Muscle of back (tissue), 3 donors: ENCODE measurements at regions not wholly inside any gene's neighbourhood (a gene's known extent, or its start where the extent isn't known, plus 50 kb on each side); places are given as distances from the start of the nearest gene placed in this dataset.
"Not testable (repeated sequence)": the region's sequence is repeated elsewhere in the genome, so short reads cannot be mapped to it uniquely, and the experiment has no call there.

ENCODE experiments used
- DNase-seq, 3 donors: peaks; one replicate each; pipeline versions ENCODE4 v3.0.0 to v3.0.0-alpha.2; 2013

GRCh38 chr18:65998971-65999700 is 248.3 kb downstream of the CDH7 start:
- DNase-seq = not testable (repeated sequence)

- no peak for DNase-seq
Observed at GRCh38 chr18:65995206-65995605, 244.4 kb downstream of the CDH7 start.

- no peak for DNase-seq
Observed at GRCh38 chr18:65994302-65994701, 243.5 kb downstream of the CDH7 start.

GRCh38 chr18:65990944-65991708 is 240.3 kb downstream of the CDH7 start:
- no peak for DNase-seq

GRCh38 chr18:65990174-65990690 is 239.4 kb downstream of the CDH7 start:
- DNase-seq = no peak

- no peak for DNase-seq
Observed at GRCh38 chr18:65988972-65989371, 238.2 kb downstream of the CDH7 start.

GRCh38 chr18:65988386-65988785 is 237.6 kb downstream of the CDH7 start:
- DNase-seq = no peak

GRCh38 chr18:65983750-65984149 is 232.9 kb downstream of the CDH7 start:
- DNase-seq = no peak

GRCh38 chr18:65975536-65975935 is 224.7 kb downstream of the CDH7 start:
- DNase-seq = peak in 2 of 3 donors; percentile 11 to 29

GRCh38 chr18:65974758-65975157 is 223.9 kb downstream of the CDH7 start:
- no peak for DNase-seq

GRCh38 chr18:65968239-65969004 is 217.6 kb downstream of the CDH7 start:
- DNase-seq = no peak

- no peak for DNase-seq
Observed at GRCh38 chr18:65955747-65956146, 204.9 kb downstream of the CDH7 start.

- DNase-seq = no peak
Observed at GRCh38 chr18:65954372-65954771, 203.6 kb downstream of the CDH7 start.

GRCh38 chr18:65946777-65947176 is 196.0 kb downstream of the CDH7 start:
- DNase-seq = no peak

GRCh38 chr18:65943268-65943667 is 192.5 kb downstream of the CDH7 start:
- DNase-seq = no peak

GRCh38 chr18:65942854-65943253 is 192.0 kb downstream of the CDH7 start:
- no peak for DNase-seq

- DNase-seq = no peak
Observed at GRCh38 chr18:65942104-65942503, 191.3 kb downstream of the CDH7 start.

GRCh38 chr18:65941482-65941881 is 190.7 kb downstream of the CDH7 start:
- no peak for DNase-seq
